ENCODE measurements at regions not wholly inside any gene's neighbourhood (a gene's known extent, or its start where the extent isn't known, plus 50 kb on each side); places are given as distances from the start of the nearest gene placed in this dataset.

DNA sequence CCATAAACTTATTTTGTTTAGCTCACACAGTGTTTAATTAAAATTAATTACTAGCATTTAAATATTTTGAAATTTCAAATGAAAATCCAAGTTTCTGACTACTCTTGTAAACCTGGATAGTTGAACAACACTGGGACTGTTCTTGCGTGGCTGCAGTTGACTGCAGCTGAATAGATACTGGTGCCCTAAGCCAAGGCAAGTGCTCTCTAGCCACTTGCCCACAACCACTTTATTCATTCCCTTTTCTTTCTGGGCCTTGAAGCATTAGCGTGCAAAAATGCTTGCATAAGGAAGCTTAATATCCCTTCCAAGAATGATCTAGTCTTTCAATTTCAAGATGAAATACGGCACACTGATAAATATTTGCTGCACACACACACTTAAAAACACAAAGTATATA, 676.0 kb upstream of the MARCKS start:
- H3K4me2 ChIP-seq (ENCODE audit: low read length) = no peak overlapping the region
- H3K79me2 ChIP-seq (ENCODE audit: insufficient read depth, low read length) = no peaks in the 10 kb centered on the region
- H3K4me1 ChIP-seq (ENCODE audit: insufficient read depth, low read length, severe bottlenecking) = no peaks in the 10 kb centered on the region
- no peaks in the 10 kb centered on the region for H4K20me1 ChIP-seq (ENCODE audit: insufficient read depth, low read length)
- H3K27me3 ChIP-seq (ENCODE audit: insufficient read depth, low read length) = no peaks in the 10 kb centered on the region
- no peaks in the 10 kb centered on the region for H3K36me3 ChIP-seq (ENCODE audit: insufficient read depth, low read length)
- H3K9ac ChIP-seq (ENCODE audit: low read length) = no peak overlapping the region
- no peaks in the 10 kb centered on the region for H3K9me3 ChIP-seq (ENCODE audit: low read length)
- no peaks in the 10 kb centered on the region for H3K9me2 ChIP-seq (ENCODE audit: low read depth, low read length)
- no peak overlapping the region for H2AFZ ChIP-seq (ENCODE audit: low read length)
- H3F3A ChIP-seq (ENCODE audit: insufficient read depth, low read length) = no peaks in the 10 kb centered on the region
- H3K4me3 ChIP-seq (ENCODE audit: low read depth, low read length, poor library complexity, severe bottlenecking) = no peak overlapping the region
- H3K27ac ChIP-seq (ENCODE audit: low read depth, low read length, poor library complexity, severe bottlenecking) = no peak overlapping the region
- no peak for TF ChIP-seq CTCF (IDR thresholded peaks at IDR 0.05; ENCODE audit: low read length)
- TF ChIP-seq EZH2 (IDR thresholded peaks at IDR 0.05; ENCODE audit: borderline replicate concordance, low read length) = no peak

GRCh38 chr6:113182370-113183141, 674.6 kb upstream of the MARCKS start:
- Histone ChIP-seq H2AFZ (ENCODE audit: low read length) (no peak overlapping the region), H3K27me3 (ENCODE audit: insufficient read depth, low read length) (no peaks in the 10 kb centered on the region), H3K9me3 (ENCODE audit: low read length) (no peaks in the 10 kb centered on the region), H3K9me2 (ENCODE audit: low read depth, low read length) (no peaks in the 10 kb centered on the region), H3K9ac (ENCODE audit: low read length) (no peak overlapping the region), H3K36me3 (ENCODE audit: insufficient read depth, low read length) (no peaks in the 10 kb centered on the region), H3K4me3 (ENCODE audit: low read depth, low read length, poor library complexity, severe bottlenecking) (no peak overlapping the region), H3F3A (ENCODE audit: insufficient read depth, low read length) (no peaks in the 10 kb centered on the region), H3K4me1 (ENCODE audit: insufficient read depth, low read length, severe bottlenecking) (no peaks in the 10 kb centered on the region), H3K27ac (ENCODE audit: low read depth, low read length, poor library complexity, severe bottlenecking) (no peak overlapping the region), H4K20me1 (ENCODE audit: insufficient read depth, low read length) (no peaks in the 10 kb centered on the region), H3K79me2 (ENCODE audit: insufficient read depth, low read length) (no peaks in the 10 kb centered on the region), H3K4me2 (ENCODE audit: low read length) (no peak overlapping the region)
- no peak for TF ChIP-seq EZH2 (IDR thresholded peaks at IDR 0.05; ENCODE audit: borderline replicate concordance, low read length)
- no peak for TF ChIP-seq CTCF (IDR thresholded peaks at IDR 0.05; ENCODE audit: low read length)

DNA sequence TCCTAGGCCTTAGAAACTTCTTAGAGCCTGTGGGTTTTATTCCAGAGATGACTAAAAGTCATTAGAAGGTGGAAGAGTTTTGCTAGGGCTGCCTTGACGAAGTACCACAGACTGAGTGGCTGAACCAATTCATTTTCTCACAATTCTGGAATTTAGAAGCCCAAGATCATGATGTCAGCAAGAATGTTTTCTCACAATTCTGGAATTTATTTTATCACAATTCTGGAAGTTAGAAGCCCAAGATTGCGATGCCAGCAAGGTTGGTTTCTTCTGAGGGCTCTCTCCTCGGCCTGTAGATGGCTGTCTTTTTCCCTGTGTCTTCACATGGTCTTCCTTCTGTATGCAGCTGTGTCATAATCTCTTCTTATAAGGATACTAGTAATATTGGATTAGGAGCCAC, 672.9 kb upstream of the MARCKS start:
- H3K4me2 ChIP-seq (ENCODE audit: low read length) = no peak overlapping the region
- no peaks in the 10 kb centered on the region for H3K4me1 ChIP-seq (ENCODE audit: insufficient read depth, low read length, severe bottlenecking)
- no peak overlapping the region for H3K9ac ChIP-seq (ENCODE audit: low read length)
- H3K27ac ChIP-seq (ENCODE audit: low read depth, low read length, poor library complexity, severe bottlenecking) = no peak overlapping the region
- H3K36me3 ChIP-seq (ENCODE audit: insufficient read depth, low read length) = no peaks in the 10 kb centered on the region
- no peaks in the 10 kb centered on the region for H3K27me3 ChIP-seq (ENCODE audit: insufficient read depth, low read length)
- H3K9me3 ChIP-seq (ENCODE audit: low read length) = no peaks in the 10 kb centered on the region
- no peak for TF ChIP-seq EZH2 (IDR thresholded peaks at IDR 0.05; ENCODE audit: borderline replicate concordance, low read length)
- no peak for TF ChIP-seq CTCF (IDR thresholded peaks at IDR 0.05; ENCODE audit: low read length)
- H3K9me2 ChIP-seq (ENCODE audit: low read depth, low read length) = no peaks in the 10 kb centered on the region
- no peaks in the 10 kb centered on the region for H3K79me2 ChIP-seq (ENCODE audit: insufficient read depth, low read length)
- H4K20me1 ChIP-seq (ENCODE audit: insufficient read depth, low read length) = no peaks in the 10 kb centered on the region
- H3K4me3 ChIP-seq (ENCODE audit: low read depth, low read length, poor library complexity, severe bottlenecking) = no peak overlapping the region
- no peaks in the 10 kb centered on the region for H3F3A ChIP-seq (ENCODE audit: insufficient read depth, low read length)
- H2AFZ ChIP-seq (ENCODE audit: low read length) = no peak overlapping the region
